Upper lobe of left lung (tissue), 6 donors: ENCODE measurements at regions not wholly inside any gene's neighbourhood (a gene's known extent, or its start where the extent isn't known, plus 50 kb on each side); places are given as distances from the start of the nearest gene placed in this dataset.

Source experiments
- ATAC-seq, 2 donors: fragments of 200-7000 bp; cut with Tn5 transposase; one replicate each; pipeline ENCODE4 v1.9.1; 2022; ENCODE audit warnings: mild to moderate bottlenecking in 2 of 2, moderate library complexity in 2 of 2; ENCODE audit not compliant: low FRiP score in 2 of 2
- DNase-seq, 2 donors: peaks; one replicate each; pipeline ENCODE4 v3.0.0-alpha.2; 2019 to 2020
- H3K27ac ChIP-seq, 4 donors: fragments of 200-600 bp; sonication (generic); one replicate each; pipeline ENCODE4 v1.5.1; 2016 to 2019
- H3K27me3 ChIP-seq, 4 donors: fragments of 200-600 bp; sonication (generic); one replicate each; pipeline ENCODE4 v1.5.1; 2017 to 2019
- H3K36me3 ChIP-seq, 4 donors: fragments of 200-600 bp; sonication (generic); one replicate each; pipeline ENCODE4 v1.5.1; 2016 to 2019
- H3K4me1 ChIP-seq, 4 donors: fragments of 200-600 bp; sonication (generic); one replicate each; pipeline ENCODE4 v1.5.1; 2018 to 2019
- H3K4me3 ChIP-seq, 4 donors: fragments of 200-600 bp; sonication (generic); one replicate each; pipeline ENCODE4 v1.5.1; 2017 to 2019; ENCODE audit warnings: mild to moderate bottlenecking in 2 of 4, moderate library complexity in 1 of 4
- H3K9me3 ChIP-seq, 4 donors: fragments of 200-600 bp; sonication (generic); one replicate each; pipeline ENCODE4 v1.5.1; 2018 to 2019
- CTCF ChIP-seq, 6 experiments: fragments of 450-650 bp in 4 of 6; fragments of 200-600 bp in 2 of 6; sonication (generic) in 2 of 6; IDR thresholded peaks; one replicate each; pipeline ENCODE4 v1.5.1; 2016 to 2019; ENCODE audit warnings: antibody characterized with exemption in 6 of 6
- EP300 ChIP-seq, 4 donors: sonication (generic); formaldehyde crosslinking; IDR thresholded peaks; one replicate each; pipeline ENCODE4 v1.5.1; 2017; ENCODE audit warnings: antibody characterized with exemption in 4 of 4, control low read depth in 2 of 4
- POLR2A ChIP-seq, 4 donors: fragments of 450-650 bp; IDR thresholded peaks; one replicate each; pipeline ENCODE4 v1.5.1; 2016 to 2017; ENCODE audit warnings: antibody characterized with exemption in 4 of 4, mild to moderate bottlenecking in 2 of 4
- POLR2AphosphoS5 ChIP-seq, 2 donors: sonication (generic); formaldehyde crosslinking; IDR thresholded peaks; one replicate each; pipeline ENCODE4 v1.5.1; 2017; ENCODE audit warnings: antibody characterized with exemption in 2 of 2
- WGBS, 2 donors: methylation state at CpG; one replicate each; pipeline ENCODE4 v1.1.5; 2017 to 2018; 5-methylcytosine and 5-hydroxymethylcytosine counted together
- donor health status: DM: no; HTN: no; CAD: no; lungs with moderate emphysema.
- donor health status: DM: no; HTN: yes; CAD: no; lungs with severe emphysema.

GRCh38 chr18:71673954-71674353, 870.2 kb downstream of the CBLN2 start:
- Histone ChIP-seq H3K27ac (no peak overlapping the region), H3K27me3 (no peaks in the 10 kb centered on the region), H3K36me3 (no peaks in the 10 kb centered on the region), H3K4me1 (no peaks in the 10 kb centered on the region), H3K9me3 (no peaks in the 10 kb centered on the region), H3K4me3 (no peak overlapping the region)
- 87 to 93% methylated on average over 8 to 10 of the region's 10 CpGs for WGBS, 2 donors
- DNase-seq (peak in 1 of 2 donors; percentile 14), ATAC-seq (no peak)
- TF ChIP-seq POLR2A (IDR thresholded peaks at IDR 0.05) (no peak), POLR2AphosphoS5 (IDR thresholded peaks at IDR 0.05) (no peak), CTCF (IDR thresholded peaks at IDR 0.05) (no peak), EP300 (IDR thresholded peaks at IDR 0.05) (no peak)

- Histone ChIP-seq H3K9me3 (no peaks in the 10 kb centered on the region), H3K4me1 (no peaks in the 10 kb centered on the region), H3K36me3 (no peaks in the 10 kb centered on the region), H3K4me3 (no peak overlapping the region), H3K27ac (no peak overlapping the region), H3K27me3 (no peaks in the 10 kb centered on the region)
- WGBS, 2 donors: 81 to 89% methylated on average over 1 to 5 of the region's 5 CpGs
- TF ChIP-seq POLR2AphosphoS5 (IDR thresholded peaks at IDR 0.05): no peak
- TF ChIP-seq EP300 (IDR thresholded peaks at IDR 0.05): no peak
- no peak for TF ChIP-seq POLR2A (IDR thresholded peaks at IDR 0.05)
- no peak for TF ChIP-seq CTCF (IDR thresholded peaks at IDR 0.05)
- peak in 1 of 2 donors; percentile 32 for DNase-seq
- ATAC-seq: no peak
These were observed 870.6 kb downstream of the CBLN2 start for GRCh38 chr18:71673498-71673897.

GRCh38 chr18:71666481-71666880, 877.7 kb downstream of the CBLN2 start:
- no peaks in the 10 kb centered on the region for H3K36me3 ChIP-seq
- TF ChIP-seq POLR2AphosphoS5 (IDR thresholded peaks at IDR 0.05): no peak
- TF ChIP-seq CTCF (IDR thresholded peaks at IDR 0.05): no peak
- ATAC-seq: no peak
- H3K27me3 ChIP-seq: no peaks in the 10 kb centered on the region
- WGBS, 2 donors: 81 to 94% methylated on average over 2 of the region's 2 CpGs
- H3K4me3 ChIP-seq: no peak overlapping the region
- DNase-seq: no peak
- no peaks in the 10 kb centered on the region for H3K9me3 ChIP-seq
- no peaks in the 10 kb centered on the region for H3K4me1 ChIP-seq
- H3K27ac ChIP-seq: no peak overlapping the region

GRCh38 chr18:71665131-71665530, 879.0 kb downstream of the CBLN2 start:
- Histone ChIP-seq H3K4me1 (no peaks in the 10 kb centered on the region), H3K36me3 (no peaks in the 10 kb centered on the region), H3K27ac (no peak overlapping the region), H3K4me3 (no peak overlapping the region), H3K27me3 (no peaks in the 10 kb centered on the region), H3K9me3 (no peaks in the 10 kb centered on the region)
- DNase-seq (no peak), ATAC-seq (no peak)
- TF ChIP-seq POLR2AphosphoS5 (IDR thresholded peaks at IDR 0.05): no peak
- no peak for TF ChIP-seq EP300 (IDR thresholded peaks at IDR 0.05)
- TF ChIP-seq POLR2A (IDR thresholded peaks at IDR 0.05): no peak
- no peak for TF ChIP-seq CTCF (IDR thresholded peaks at IDR 0.05)

- H3K9me3 ChIP-seq: no peaks in the 10 kb centered on the region
- ATAC-seq: no peak
- no peaks in the 10 kb centered on the region for H3K4me1 ChIP-seq
- TF ChIP-seq POLR2AphosphoS5 (IDR thresholded peaks at IDR 0.05) (no peak), EP300 (IDR thresholded peaks at IDR 0.05) (no peak), POLR2A (IDR thresholded peaks at IDR 0.05) (no peak), CTCF (IDR thresholded peaks at IDR 0.05) (no peak)
- no peaks in the 10 kb centered on the region for H3K27me3 ChIP-seq
- no peak overlapping the region for H3K4me3 ChIP-seq
- no peak overlapping the region for H3K27ac ChIP-seq
- no peak for DNase-seq
- 86 to 92% methylated on average over 12 of the region's 12 CpGs for WGBS, 2 donors
- H3K36me3 ChIP-seq: no peaks in the 10 kb centered on the region
These were observed 900.3 kb downstream of the CBLN2 start for GRCh38 chr18:71643822-71644221.
